CD14-positive monocyte (primary cell): ENCODE measurements at regions not wholly inside any gene's neighbourhood (a gene's known extent, or its start where the extent isn't known, plus 50 kb on each side); places are given as distances from the start of the nearest gene placed in this dataset.

Experiments
- DNase-seq, 3 donors: peaks; one replicate each; pipeline ENCODE4 v3.0.0-alpha.2; 2011 to 2022
- H2AFZ ChIP-seq: 2 replicates; pipeline ENCODE4 v1.6.0; 2012; ENCODE audit warnings: mild to moderate bottlenecking, low read depth, low read length, inconsistent platforms; ENCODE audit not compliant: insufficient read depth, poor library complexity, severe bottlenecking
- H3K27ac ChIP-seq, 2 donors: 1 replicate in 1 of 2; 2 replicates in 1 of 2; pipeline ENCODE4 v1.5.1; 2012 to 2013; ENCODE audit warnings: low read length in 2 of 2, control low read depth in 1 of 2, inconsistent platforms in 1 of 2, low read depth in 1 of 2, mild to moderate bottlenecking in 1 of 2
- H3K27me3 ChIP-seq, 2 donors: one replicate each; pipeline versions ENCODE4 v1.6.0 to v1.6.1; 2011 to 2013; ENCODE audit warnings: low read length in 2 of 2; ENCODE audit not compliant: control insufficient read depth in 2 of 2, insufficient read depth in 2 of 2
- H3K36me3 ChIP-seq, 2 donors: replicated peaks in 1 of 2; 1 replicate in 1 of 2; 2 replicates in 1 of 2; pipeline versions ENCODE4 v1.5.1 to v1.6.1; 2012 to 2013; ENCODE audit warnings: low read length in 2 of 2, control low read depth in 1 of 2, inconsistent platforms in 1 of 2, mild to moderate bottlenecking in 1 of 2; ENCODE audit not compliant: insufficient read depth in 2 of 2, control insufficient read depth in 1 of 2
- H3K4me1 ChIP-seq, 2 donors: 1 replicate in 1 of 2; 2 replicates in 1 of 2; pipeline versions ENCODE4 v1.5.1 to v1.6.1; 2012 to 2013; ENCODE audit warnings: low read length in 2 of 2, control low read depth in 1 of 2, inconsistent platforms in 1 of 2, mild to moderate bottlenecking in 1 of 2, moderate library complexity in 1 of 2; ENCODE audit not compliant: insufficient read depth in 2 of 2, control insufficient read depth in 1 of 2
- H3K4me2 ChIP-seq: replicated peaks from 2 replicates; pipeline ENCODE3; 2012; ENCODE audit warnings: low read length, moderate library complexity, mild to moderate bottlenecking; ENCODE audit not compliant: poor library complexity, severe bottlenecking; ENCODE audit errors: extremely low read depth
- H3K4me3 ChIP-seq, 3 experiments: fragments of 200-600 bp in 1 of 3; sonication (generic) in 1 of 3; replicated peaks in 1 of 3; 1 replicate in 2 of 3; 2 replicates in 1 of 3; pipeline ENCODE4 v1.5.1; 2011 to 2013; ENCODE audit warnings: low read length in 3 of 3, mild to moderate bottlenecking in 3 of 3, control low read depth in 2 of 3, low read depth in 2 of 3, inconsistent platforms in 1 of 3, moderate library complexity in 1 of 3
- H3K79me2 ChIP-seq: 2 replicates; pipeline ENCODE4 v1.6.0; 2012; ENCODE audit warnings: mild to moderate bottlenecking, control low read depth, inconsistent platforms, low read length, moderate library complexity; ENCODE audit not compliant: insufficient read depth
- H3K9ac ChIP-seq: 2 replicates; pipeline ENCODE4 v1.6.0; 2017; ENCODE audit warnings: low read length, mild to moderate bottlenecking; ENCODE audit not compliant: insufficient read depth, poor library complexity, severe bottlenecking
- H3K9me3 ChIP-seq, 2 donors: replicated peaks in 1 of 2; 1 replicate in 1 of 2; 2 replicates in 1 of 2; pipeline versions ENCODE4 v1.5.1 to v1.6.1; 2012 to 2013; ENCODE audit warnings: low read length in 2 of 2, control low read depth in 1 of 2; ENCODE audit not compliant: control insufficient read depth in 1 of 2, insufficient read depth in 1 of 2
- H4K20me1 ChIP-seq: 2 replicates; pipeline ENCODE4 v1.6.0; 2012; ENCODE audit warnings: mild to moderate bottlenecking, low read length, control low read depth, moderate library complexity; ENCODE audit not compliant: insufficient read depth
- H3K27ac Mint-ChIP-seq, 7 donors: one replicate each; pipeline ENCODE4 v1.8.0; 2020; ENCODE audit warnings: mild to moderate bottlenecking in 7 of 7, mixed read lengths in 7 of 7, moderate library complexity in 6 of 7, inconsistent platforms in 2 of 7
- H3K27me3 Mint-ChIP-seq, 3 donors: one replicate each; pipeline ENCODE4 v1.8.0; 2021 to 2022; ENCODE audit warnings: low read depth in 3 of 3, mild to moderate bottlenecking in 3 of 3, mixed read lengths in 3 of 3, moderate library complexity in 3 of 3, inconsistent platforms in 1 of 3
- H3K36me3 Mint-ChIP-seq, 2 donors: one replicate each; pipeline ENCODE4 v1.8.0; 2020; ENCODE audit warnings: mixed read lengths in 2 of 2, inconsistent platforms in 1 of 2, mild to moderate bottlenecking in 1 of 2
- H3K4me1 Mint-ChIP-seq: one replicate; pipeline ENCODE4 v1.8.0; 2020; ENCODE audit warnings: mild to moderate bottlenecking, mixed read lengths
- H3K4me3 Mint-ChIP-seq, 2 donors: one replicate each; pipeline ENCODE4 v1.8.0; 2020; ENCODE audit warnings: mild to moderate bottlenecking in 2 of 2, mixed read lengths in 2 of 2, moderate library complexity in 1 of 2
- H3K9me3 Mint-ChIP-seq, 7 donors: one replicate each; pipeline ENCODE4 v1.8.0; 2020 to 2022; ENCODE audit warnings: mixed read lengths in 7 of 7, mild to moderate bottlenecking in 6 of 7, moderate library complexity in 6 of 7, inconsistent platforms in 2 of 7
- CTCF ChIP-seq: fragments of 200-600 bp; IDR thresholded peaks from one replicate; pipeline ENCODE4 v1.8.0; 2022; ENCODE audit warnings: antibody characterized with exemption, mild to moderate bottlenecking
- WGBS: methylation state at CpG from one replicate; pipeline ENCODE4 v1.1.5; 2013; ENCODE audit warnings: missing lambda C conversion rate; ENCODE audit not compliant: insufficient coverage; 5-methylcytosine and 5-hydroxymethylcytosine counted together
- intact Hi-C, 2 donors: fragments of 100-400 bp; cut with micrococcal nuclease; formaldehyde crosslinking; loops; one replicate each; pipeline versions ENCODE4 v1.15.0 to v1.15.1; 2023

- H3K4me1 ChIP-seq: no peaks in the 10 kb centered on the region
- Mint-ChIP-seq H3K27ac (no peak overlapping the region), H3K4me3 (no peak overlapping the region), H3K4me1 (peaks cover 7% of the 10 kb centered on the region), H3K36me3 (no peaks in the 10 kb centered on the region), H3K9me3 (peaks cover 0 to 3% (median under 1%) of the 10 kb centered on the region in 7 donors), H3K27me3 (no peaks in the 10 kb centered on the region)
- no peak overlapping the region for H3K4me3 ChIP-seq
- H3K4me2 ChIP-seq: no peak overlapping the region
- TF ChIP-seq CTCF: no peak
- H3K27me3 ChIP-seq: no peaks in the 10 kb centered on the region
- H2AFZ ChIP-seq: no peak overlapping the region
- no CpG with 5 or more reads among the region's 2 CpGs for WGBS
- H4K20me1 ChIP-seq: no peaks in the 10 kb centered on the region
- no peak overlapping the region for H3K9ac ChIP-seq
- H3K36me3 ChIP-seq: no peaks in the 10 kb centered on the region
- H3K27ac ChIP-seq: no peak overlapping the region
- no peaks in the 10 kb centered on the region for H3K79me2 ChIP-seq
- no peak for DNase-seq
- H3K9me3 ChIP-seq: peaks cover 0 to 2% of the 10 kb centered on the region in 2 donors
- intact Hi-C loops: no loop called here
Observed at GRCh38 chr3:177733936-177734335, 536.7 kb upstream of the TBL1XR1 start.

- TF ChIP-seq CTCF: no peak
- no peak for DNase-seq
- no peaks in the 10 kb centered on the region for H3K36me3 ChIP-seq
- intact Hi-C loops: no loop called here
- Mint-ChIP-seq H3K27ac (no peak overlapping the region), H3K9me3 (peaks cover 0 to 3% (median 0%) of the 10 kb centered on the region in 7 donors), H3K4me1 (peaks cover 3% of the 10 kb centered on the region), H3K4me3 (no peak overlapping the region), H3K27me3 (no peaks in the 10 kb centered on the region), H3K36me3 (no peaks in the 10 kb centered on the region)
- H3K4me2 ChIP-seq: no peak overlapping the region
- H3K9ac ChIP-seq: no peak overlapping the region
- no CpG with 5 or more reads among the region's 2 CpGs for WGBS
- H3K4me1 ChIP-seq: no peaks in the 10 kb centered on the region
- H3K27ac ChIP-seq: no peak overlapping the region
- H3K4me3 ChIP-seq: no peak overlapping the region
- H3K9me3 ChIP-seq: no peaks in the 10 kb centered on the region
- no peak overlapping the region for H2AFZ ChIP-seq
- H4K20me1 ChIP-seq: no peaks in the 10 kb centered on the region
- no peaks in the 10 kb centered on the region for H3K79me2 ChIP-seq
- H3K27me3 ChIP-seq: no peaks in the 10 kb centered on the region
Observed at GRCh38 chr3:177735431-177735830, 538.1 kb upstream of the TBL1XR1 start.
